Tibial artery (tissue), 4 donors: ENCODE measurements at regions not wholly inside any gene's neighbourhood (a gene's known extent, or its start where the extent isn't known, plus 50 kb on each side); places are given as distances from the start of the nearest gene placed in this dataset.

Source experiments
- DNase-seq, 2 donors: peaks; one replicate each; pipeline ENCODE4 v3.0.0-alpha.2; 2019
- H3K27ac ChIP-seq, 2 donors: fragments of 200-600 bp; sonication (generic) in 1 of 2; 1 replicate in 1 of 2; 2 replicates in 1 of 2; pipeline ENCODE4 v1.5.1; 2018 to 2019; ENCODE audit warnings: mild to moderate bottlenecking in 1 of 2
- H3K27me3 ChIP-seq, 2 donors: fragments of 200-600 bp; sonication (generic) in 1 of 2; one replicate each; pipeline versions ENCODE4 v1.5.1 to v1.6.0; 2016 to 2019
- H3K36me3 ChIP-seq, 3 donors: fragments of 200-600 bp; sonication (generic) in 2 of 3; one replicate each; pipeline ENCODE4 v1.5.1; 2016 to 2019; ENCODE audit warnings: mild to moderate bottlenecking in 2 of 3
- H3K4me1 ChIP-seq, 4 donors: fragments of 200-600 bp; sonication (generic) in 2 of 4; 1 replicate in 3 of 4; 2 replicates in 1 of 4; pipeline ENCODE4 v1.5.1; 2016 to 2019
- H3K4me3 ChIP-seq, 2 donors: fragments of 200-600 bp; sonication (generic) in 1 of 2; 1 replicate in 1 of 2; 2 replicates in 1 of 2; pipeline ENCODE4 v1.5.1; 2018 to 2019; ENCODE audit warnings: mild to moderate bottlenecking in 2 of 2
- H3K9me3 ChIP-seq, 3 donors: fragments of 200-600 bp; sonication (generic) in 1 of 3; one replicate each; pipeline ENCODE4 v1.5.1; 2016 to 2019
- CTCF ChIP-seq, 2 experiments: fragments of 200-600 bp in 1 of 2; fragments of 450-650 bp in 1 of 2; IDR thresholded peaks; one replicate each; pipeline ENCODE4 v1.5.1; 2017 to 2019; ENCODE audit warnings: antibody characterized with exemption in 2 of 2, mild to moderate bottlenecking in 1 of 2, moderate library complexity in 1 of 2
- intact Hi-C: fragments of 100-400 bp; cut with DNase I; formaldehyde crosslinking; loops from one replicate; pipeline ENCODE4 v1.15.0; 2023; ENCODE audit warnings: low total_unique reads

GRCh38 chr20:12023194-12023795 is 105.6 kb downstream of the BTBD3 start:
- DNase-seq: no peak
- Histone ChIP-seq H3K4me3 (no peak overlapping the region), H3K27ac (no peak overlapping the region), H3K27me3 (no peaks in the 10 kb centered on the region), H3K36me3 (no peaks in the 10 kb centered on the region), H3K4me1 (no peaks in the 10 kb centered on the region), H3K9me3 (no peaks in the 10 kb centered on the region)
- intact Hi-C loops: no loop called here
- no peak for TF ChIP-seq CTCF (IDR thresholded peaks at IDR 0.05)

- intact Hi-C loops: no loop called here
- Histone ChIP-seq H3K9me3 (no peaks in the 10 kb centered on the region), H3K36me3 (no peaks in the 10 kb centered on the region), H3K4me3 (no peak overlapping the region), H3K4me1 (no peaks in the 10 kb centered on the region), H3K27me3 (no peaks in the 10 kb centered on the region), H3K27ac (no peak overlapping the region)
- DNase-seq: no peak
- no peak for TF ChIP-seq CTCF (IDR thresholded peaks at IDR 0.05)
Observed at GRCh38 chr20:12028771-12029170, 111.1 kb downstream of the BTBD3 start.

- Histone ChIP-seq H3K27me3 (no peaks in the 10 kb centered on the region), H3K9me3 (no peaks in the 10 kb centered on the region), H3K27ac (no peak overlapping the region), H3K4me3 (no peak overlapping the region), H3K4me1 (no peaks in the 10 kb centered on the region), H3K36me3 (no peaks in the 10 kb centered on the region)
- TF ChIP-seq CTCF (IDR thresholded peaks at IDR 0.05): no peak
- intact Hi-C loops: no loop called here
- DNase-seq: no peak
Observed at GRCh38 chr20:12030470-12030869, 112.8 kb downstream of the BTBD3 start.

- no peak overlapping the region for H3K4me3 ChIP-seq
- H3K27ac ChIP-seq: no peak overlapping the region
- no peaks in the 10 kb centered on the region for H3K36me3 ChIP-seq
- no peaks in the 10 kb centered on the region for H3K9me3 ChIP-seq
- H3K4me1 ChIP-seq: no peaks in the 10 kb centered on the region
- H3K27me3 ChIP-seq: no peaks in the 10 kb centered on the region
- DNase-seq: no peak
- no peak for TF ChIP-seq CTCF (IDR thresholded peaks at IDR 0.05)
- intact Hi-C loops: no loop called here
Observed at GRCh38 chr20:12036142-12036541, 118.4 kb downstream of the BTBD3 start.

GRCh38 chr20:12037521-12037920 is 119.8 kb downstream of the BTBD3 start:
- intact Hi-C loops: no loop called here

More at GRCh38 chr20:12037521-12037920, 119.8 kb downstream of the BTBD3 start:
- Histone ChIP-seq H3K4me3 (no peak overlapping the region), H3K27ac (no peak overlapping the region), H3K4me1 (no peaks in the 10 kb centered on the region), H3K27me3 (no peaks in the 10 kb centered on the region), H3K9me3 (no peaks in the 10 kb centered on the region), H3K36me3 (no peaks in the 10 kb centered on the region)
- TF ChIP-seq CTCF (IDR thresholded peaks at IDR 0.05): no peak
- no peak for DNase-seq
